ENCODE measurements at regions not wholly inside any gene's neighbourhood (a gene's known extent, or its start where the extent isn't known, plus 50 kb on each side); places are given as distances from the start of the nearest gene placed in this dataset.

DNA sequence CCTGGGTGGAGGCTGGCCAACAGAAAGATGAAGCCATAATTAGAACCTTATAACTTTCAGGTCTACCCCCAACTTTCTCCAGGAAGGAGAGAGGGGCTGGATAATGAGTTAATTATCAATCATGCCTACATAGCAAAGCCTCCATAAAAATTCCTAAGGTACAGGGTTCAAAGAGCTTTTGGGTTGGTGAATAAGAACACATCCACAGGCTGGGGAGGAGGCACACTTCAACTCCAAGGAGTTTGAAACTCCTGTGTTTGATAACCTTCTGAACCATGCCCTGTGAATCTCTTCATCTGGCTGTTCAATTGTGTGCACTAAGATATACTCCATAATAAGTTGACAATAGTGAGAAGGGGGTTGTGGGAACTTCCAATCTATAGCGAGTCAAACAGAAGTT, 552.3 kb downstream of the TDRD15 start:
- DNase-seq (ENCODE audit: low read depth in 2 of 2, low spot score in 1 of 2) = no peak

DNA sequence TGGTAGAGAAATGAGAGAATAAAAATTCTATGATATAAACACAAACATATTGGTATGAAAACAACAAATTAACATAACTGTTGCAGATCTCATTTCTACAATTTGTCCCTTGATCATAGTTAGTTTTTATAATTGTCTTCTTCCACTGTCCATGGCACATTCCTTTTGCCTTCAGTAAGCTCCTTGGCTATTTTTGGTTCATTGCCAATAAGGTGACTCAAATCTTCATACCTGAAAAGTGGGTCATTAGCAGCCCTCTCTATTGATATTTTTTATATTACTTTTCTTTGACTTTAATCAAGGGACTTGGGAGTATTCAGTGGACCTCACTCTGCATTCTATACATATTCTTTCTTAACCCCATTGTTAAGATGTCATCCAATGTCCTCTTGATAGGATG, 552.9 kb downstream of the TDRD15 start:
- DNase-seq (ENCODE audit: low read depth in 2 of 2, low spot score in 1 of 2) = no peak

DNA sequence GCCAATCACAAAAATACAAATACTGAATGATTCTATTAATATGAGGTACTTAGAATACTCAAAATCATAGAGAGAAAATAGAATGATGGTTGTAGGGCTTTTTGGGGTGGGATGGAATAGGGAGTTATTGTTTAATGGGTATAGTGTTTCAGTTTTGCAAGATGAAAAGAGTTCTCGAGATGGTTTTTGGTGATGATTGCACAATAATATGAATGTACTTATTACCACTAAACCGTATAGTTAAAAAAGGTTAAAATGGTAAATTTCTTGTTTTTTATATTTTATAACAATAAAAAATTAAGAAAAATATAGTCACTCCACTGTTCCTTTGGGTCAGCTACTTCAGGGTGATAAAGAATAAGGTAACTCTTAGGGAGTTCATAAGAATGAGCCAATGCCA, 560.1 kb downstream of the TDRD15 start:
- no peak for DNase-seq (ENCODE audit: low read depth in 2 of 2, low spot score in 1 of 2)

DNA sequence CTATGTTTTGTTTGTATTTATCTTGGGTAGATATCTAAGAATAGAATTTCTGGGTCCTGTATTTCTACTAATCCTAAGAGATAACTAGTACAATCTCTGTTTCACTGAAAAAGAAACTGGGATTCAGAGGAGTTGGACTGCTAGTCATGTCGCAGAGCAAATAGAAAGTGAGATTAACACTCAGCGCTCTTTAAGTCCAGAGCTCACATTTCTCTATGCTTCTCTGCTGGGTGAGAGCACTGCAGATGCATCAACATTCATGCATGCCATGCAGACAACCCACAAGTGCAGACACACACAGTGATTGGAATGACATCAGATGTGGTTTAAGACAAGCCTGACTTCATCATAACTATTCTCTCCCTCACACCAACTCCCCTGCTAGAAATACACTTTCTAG, 563.8 kb downstream of the TDRD15 start:
- no peak for DNase-seq (ENCODE audit: low read depth in 2 of 2, low spot score in 1 of 2)

DNA sequence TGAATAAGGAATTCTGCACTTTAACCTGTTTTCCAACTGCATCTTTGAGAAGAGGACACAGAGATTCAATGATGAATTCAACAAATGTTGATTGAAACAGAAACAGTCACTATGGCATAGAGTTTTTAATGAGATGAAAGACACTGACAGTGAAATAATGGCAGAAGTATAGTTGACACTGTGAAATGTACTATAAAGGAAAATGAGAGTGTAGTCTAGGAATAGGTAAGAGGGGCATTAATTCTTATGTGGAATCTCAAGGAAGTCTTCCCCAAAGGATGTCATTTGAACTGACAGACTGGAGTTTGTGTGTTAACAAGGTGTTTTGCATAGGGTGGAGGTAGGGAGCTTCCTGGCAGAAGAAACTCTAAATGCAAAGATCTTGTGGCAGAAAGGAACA, 566.2 kb downstream of the TDRD15 start:
- no peak for DNase-seq (ENCODE audit: low read depth in 2 of 2, low spot score in 1 of 2)

DNA sequence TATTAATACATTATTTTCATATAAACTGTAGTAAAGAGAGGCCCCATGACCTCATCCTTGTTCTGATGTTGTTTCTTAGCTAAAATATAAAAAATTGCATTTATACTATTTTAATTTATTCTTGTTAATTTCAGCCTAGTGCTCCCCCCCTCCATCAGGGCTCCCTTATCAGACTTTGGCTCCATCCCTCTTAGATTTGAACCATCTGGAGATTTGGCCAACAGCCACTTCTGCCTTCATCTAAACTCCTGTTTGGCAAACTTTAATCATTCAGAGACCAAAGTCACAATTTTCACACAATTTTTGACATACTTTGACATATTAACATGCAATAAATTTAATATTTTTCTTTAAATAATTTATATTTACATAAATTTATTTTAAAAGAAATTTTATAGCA, 569.3 kb downstream of the TDRD15 start:
- no peak for DNase-seq (ENCODE audit: low read depth in 2 of 2, low spot score in 1 of 2)

DNA sequence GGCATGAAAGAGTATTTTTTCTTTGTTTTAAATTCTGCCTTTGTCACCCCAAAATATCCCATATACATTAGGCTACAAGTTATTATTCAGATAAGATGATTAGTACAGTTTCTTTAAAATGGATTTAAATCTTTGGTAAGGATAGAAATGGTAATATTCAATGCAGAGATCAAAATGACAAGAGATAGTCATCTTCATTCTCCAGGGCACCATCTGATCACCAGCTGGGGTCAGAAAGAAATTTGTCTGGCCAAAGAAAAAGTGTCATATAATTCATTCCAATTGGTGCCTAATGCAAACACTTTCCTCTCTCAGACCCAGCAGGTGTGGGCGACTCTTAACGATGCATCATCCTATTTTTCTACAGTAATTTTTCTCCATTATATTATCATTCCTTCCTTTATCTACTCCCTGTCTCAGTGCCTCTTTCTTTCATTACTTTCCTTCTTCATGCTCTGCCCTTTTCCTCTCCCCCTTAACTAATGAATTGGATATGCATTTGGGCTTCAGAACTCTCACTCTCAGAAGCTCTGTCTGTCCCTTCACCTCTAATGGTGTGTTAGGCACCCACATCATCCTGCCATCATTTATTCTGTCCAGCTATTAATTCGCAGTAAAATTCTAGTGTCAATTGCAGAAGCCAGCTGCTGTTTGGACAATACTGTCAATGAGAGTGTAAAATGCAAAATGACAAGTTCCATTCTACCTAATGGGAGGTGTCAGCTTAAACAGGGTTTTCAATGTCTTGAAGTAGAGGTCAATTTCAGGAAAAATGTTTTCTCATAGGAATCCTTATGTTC, 570.5 kb downstream of the TDRD15 start:
- DNase-seq (ENCODE audit: low read depth in 2 of 2, low spot score in 1 of 2) = no peak

DNA sequence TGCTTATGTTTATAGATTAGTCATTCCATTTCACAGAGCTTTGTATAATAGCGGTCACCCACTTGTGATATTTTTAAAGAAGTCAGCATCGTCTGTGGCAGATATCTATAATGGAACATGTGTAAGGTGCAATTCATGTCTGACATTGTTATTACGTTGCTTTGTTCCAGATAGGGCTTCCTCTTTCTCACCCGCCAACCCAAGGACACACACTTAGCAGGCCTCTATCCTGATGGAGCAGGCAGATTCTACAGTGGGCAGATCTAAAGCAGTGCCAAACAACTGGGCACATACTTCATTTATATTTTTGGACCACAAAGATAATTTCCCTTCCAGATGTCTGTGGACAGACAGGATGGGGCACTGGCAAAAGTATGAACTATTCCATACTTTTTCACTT, 573.1 kb downstream of the TDRD15 start:
- no peak for DNase-seq (ENCODE audit: low read depth in 2 of 2, low spot score in 1 of 2)

DNA sequence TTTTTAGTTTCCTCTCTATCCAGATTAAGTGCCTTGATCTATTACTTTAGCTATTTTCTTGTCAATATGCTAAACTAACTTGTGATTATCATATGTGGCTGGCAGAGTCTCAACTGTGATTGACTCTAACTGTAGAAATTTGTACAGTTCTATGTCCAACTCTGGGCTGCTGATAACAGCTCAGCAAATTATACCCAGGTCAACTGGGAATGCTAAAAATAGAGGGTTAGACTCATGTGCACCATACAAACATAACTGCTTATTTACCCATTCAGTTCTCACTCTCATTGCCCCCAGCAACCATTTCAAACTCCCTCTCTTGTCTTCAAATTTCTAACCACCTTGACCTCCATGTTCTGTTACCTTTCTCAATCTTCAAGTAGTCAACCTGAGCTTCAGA, 576.9 kb downstream of the TDRD15 start:
- no peak for DNase-seq (ENCODE audit: low read depth in 2 of 2, low spot score in 1 of 2)

DNA sequence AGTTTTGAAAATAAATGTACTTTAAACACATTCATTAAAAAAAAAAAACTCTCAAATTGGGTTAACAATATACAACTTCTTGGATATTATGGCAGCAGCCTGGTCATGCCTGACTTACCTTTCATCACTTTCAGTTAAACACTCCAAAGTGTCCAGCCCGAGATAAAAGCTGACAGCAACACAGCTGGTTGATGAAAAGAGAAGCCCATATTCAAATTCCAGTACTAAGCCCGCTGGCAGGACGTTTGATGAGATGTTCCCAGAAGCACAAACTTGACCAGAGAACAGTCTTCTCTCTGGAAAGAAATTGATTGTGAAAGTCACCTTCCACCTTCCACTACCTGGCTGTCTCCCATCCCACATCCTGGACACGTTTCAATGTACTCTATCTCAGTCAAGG, 586.3 kb downstream of the TDRD15 start:
- no peak for DNase-seq (ENCODE audit: low read depth in 2 of 2, low spot score in 1 of 2)

DNA sequence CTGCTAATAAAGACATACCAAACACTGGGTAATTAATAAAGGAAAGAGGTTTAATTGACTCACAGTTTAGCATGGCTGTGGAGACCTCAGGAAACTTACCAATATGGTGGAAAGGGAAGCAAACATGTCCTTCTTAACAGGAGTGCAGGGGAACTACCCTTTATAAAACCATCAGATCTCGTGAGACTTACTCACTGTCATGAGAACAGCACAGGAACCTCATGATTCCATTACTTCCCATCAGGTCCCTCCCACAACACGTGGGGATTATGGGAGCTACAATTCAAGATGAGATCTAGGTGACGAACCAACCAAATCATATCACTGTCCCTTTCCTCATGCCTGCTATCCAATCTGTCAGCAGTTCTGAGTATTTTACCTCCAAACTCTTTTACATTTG, 586.7 kb downstream of the TDRD15 start:
- DNase-seq (ENCODE audit: low read depth in 2 of 2, low spot score in 1 of 2) = no peak

DNA sequence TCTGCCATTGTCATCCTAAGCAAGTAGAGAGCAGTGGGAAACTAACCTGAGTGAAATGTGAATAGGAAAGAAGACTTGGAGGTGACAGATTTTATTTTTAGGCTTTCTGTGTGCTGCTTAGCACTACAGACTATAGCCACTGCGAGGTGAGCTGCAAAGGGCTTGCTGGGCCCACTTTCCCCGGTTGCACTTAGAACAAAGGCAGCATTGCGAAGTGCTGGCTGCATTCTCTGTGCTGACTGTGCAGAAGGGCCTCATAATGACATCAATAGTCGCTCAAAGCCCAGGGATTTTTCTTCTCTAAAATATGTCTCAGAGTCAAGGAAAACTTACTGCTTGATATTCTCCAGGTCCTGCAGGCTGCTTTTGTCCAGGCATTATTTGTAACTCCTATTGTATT, 592.1 kb downstream of the TDRD15 start:
- no peak for DNase-seq (ENCODE audit: low read depth in 2 of 2, low spot score in 1 of 2)

DNA sequence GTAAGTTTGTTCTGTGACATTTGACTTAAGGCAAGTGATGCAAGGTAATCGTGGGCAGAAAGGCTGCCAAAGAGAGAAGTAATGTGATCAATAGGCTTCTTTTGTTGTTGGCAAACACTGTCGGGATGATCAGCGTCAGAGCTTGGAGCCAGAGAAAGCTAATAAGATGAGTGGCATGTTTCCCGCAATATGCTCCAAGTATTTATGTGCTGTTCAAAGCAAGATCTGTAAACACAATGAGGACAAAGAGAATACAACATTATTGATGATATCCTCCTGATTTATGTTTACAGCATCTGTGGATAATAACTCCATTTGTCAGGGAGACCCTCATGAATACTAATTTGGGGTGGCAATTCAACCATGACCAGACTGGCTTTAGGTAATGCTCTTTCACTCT, 603.3 kb downstream of the TDRD15 start:
- no peak for DNase-seq (ENCODE audit: low read depth in 2 of 2, low spot score in 1 of 2)

DNA sequence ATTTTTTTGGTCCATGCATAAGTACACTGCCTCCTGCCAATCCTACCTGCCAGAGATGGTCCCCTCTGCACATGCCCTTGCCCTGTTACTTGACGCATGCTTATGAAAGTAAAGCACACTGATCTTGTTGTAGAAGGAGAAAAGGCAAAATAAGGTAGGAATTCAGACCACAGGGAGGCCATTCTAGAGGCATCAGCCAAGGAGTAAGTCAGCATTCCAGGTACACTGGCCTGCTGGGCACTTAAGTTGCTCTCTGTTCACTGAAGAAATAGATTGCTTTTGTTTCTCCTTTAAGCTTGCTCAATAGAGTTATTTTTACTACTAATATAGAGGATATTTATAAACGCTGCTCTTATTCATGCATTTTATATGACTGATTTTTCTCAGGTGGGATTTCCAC, 604.4 kb downstream of the TDRD15 start:
- DNase-seq (ENCODE audit: low read depth in 2 of 2, low spot score in 1 of 2) = no peak

DNA sequence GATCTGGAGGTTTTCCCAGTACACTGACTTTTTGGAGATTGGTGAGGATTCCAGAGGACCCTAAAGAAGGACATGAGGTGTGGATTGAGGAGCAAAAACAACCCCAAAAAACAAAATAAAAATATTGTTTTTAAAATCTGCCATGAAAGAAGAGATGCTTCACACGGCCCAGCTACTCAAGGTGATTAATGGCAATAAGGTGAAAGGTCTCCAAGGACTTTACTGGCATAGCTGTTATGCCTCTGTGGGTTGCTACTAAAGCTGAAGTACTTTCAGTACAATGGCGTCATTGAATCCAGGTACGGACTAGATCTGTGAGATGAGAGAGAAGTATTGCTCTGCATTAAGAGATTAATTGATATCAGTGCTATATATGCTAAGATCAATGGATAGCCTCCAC, 606.4 kb downstream of the TDRD15 start:
- no peak for DNase-seq (ENCODE audit: low read depth in 2 of 2, low spot score in 1 of 2)

DNA sequence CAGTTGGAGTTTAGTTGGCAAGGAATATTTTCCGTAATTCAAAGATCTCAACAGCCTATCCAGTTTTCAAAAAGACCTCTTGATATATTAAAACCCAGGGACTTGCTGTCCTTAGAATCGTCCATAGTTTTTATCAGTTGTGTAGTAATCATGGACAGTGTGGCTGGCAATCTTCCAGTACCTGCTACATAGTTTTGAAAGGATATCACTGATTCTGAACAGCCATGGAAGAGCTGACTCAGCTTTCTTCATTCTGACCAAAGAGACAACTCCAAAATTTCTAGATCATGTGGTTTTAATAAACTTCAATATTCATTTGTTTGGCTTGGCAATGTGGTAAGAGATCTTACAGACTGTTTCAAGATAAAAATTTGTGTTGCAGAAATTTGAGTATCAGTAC, 616.7 kb downstream of the TDRD15 start:
- no peak for DNase-seq (ENCODE audit: low read depth in 2 of 2, low spot score in 1 of 2)

DNA sequence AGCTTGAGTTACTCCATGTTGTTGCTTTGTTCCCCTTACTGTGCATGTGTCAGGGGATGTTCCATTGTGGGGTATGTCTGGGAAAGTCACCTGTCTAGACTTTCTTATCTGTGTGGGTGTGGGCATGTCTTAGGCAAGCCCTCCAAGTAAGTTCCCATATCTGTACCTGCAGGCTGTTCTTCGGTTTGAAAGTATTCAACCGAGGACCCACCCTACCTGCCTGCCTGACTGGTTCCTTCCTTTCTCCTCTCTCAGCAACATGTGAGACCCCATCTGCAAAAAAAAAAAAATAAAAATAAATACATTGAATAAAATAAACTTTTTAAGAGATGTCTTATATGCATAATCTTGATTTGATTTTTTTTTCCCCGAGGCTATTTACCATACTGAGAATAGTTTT, 622.7 kb downstream of the TDRD15 start:
- DNase-seq (ENCODE audit: low read depth in 2 of 2, low spot score in 1 of 2) = no peak

DNA sequence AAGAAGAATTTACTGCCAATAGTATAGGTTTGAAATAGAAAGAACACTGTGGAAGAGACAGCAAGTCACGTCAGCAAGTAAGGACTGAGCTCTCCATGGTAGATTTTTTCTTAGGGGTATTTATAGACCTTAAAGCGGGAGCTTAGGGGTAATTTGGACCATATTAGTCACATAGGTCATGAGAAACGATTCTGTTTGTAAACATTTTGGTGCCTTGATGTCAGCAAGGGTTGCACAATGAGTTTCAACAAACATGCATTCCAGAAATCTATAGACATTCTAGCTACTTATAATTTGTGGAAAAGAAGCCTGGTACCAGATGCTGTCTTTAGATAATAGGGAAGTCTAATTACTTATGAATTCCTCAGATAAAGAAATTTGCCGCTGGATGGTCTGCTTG, 624.7 kb downstream of the TDRD15 start:
- DNase-seq (ENCODE audit: low read depth in 2 of 2, low spot score in 1 of 2) = no peak

DNA sequence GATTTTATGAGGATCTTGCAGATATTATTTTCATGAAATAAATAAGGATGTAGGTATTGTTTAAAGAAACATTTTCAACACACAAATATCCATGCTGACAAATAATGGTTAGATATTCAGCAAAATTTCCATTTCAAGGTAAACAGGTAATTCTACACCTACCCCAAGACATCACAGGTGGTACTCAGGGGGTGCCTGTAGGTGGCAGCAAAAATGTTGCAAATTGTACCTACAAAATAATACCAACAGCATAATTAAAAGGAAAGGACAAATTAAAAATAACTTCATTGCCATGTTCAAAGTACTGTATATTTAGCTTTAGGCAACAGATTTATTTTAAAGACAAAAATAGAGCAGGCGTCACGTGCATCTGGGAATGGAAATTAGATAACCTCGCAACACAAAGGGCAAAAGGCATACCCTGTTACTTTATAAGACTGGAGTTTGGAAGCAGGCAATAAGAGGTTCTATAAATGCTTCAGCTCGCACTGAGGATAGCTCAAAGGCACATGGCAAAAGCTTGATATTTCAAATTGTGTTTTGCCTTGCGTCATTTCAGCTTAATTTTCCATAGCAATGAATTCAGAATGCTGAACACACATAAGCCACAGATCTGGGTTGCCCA, 630.5 kb downstream of the TDRD15 start:
- no peak for DNase-seq (ENCODE audit: low read depth in 2 of 2, low spot score in 1 of 2)

DNA sequence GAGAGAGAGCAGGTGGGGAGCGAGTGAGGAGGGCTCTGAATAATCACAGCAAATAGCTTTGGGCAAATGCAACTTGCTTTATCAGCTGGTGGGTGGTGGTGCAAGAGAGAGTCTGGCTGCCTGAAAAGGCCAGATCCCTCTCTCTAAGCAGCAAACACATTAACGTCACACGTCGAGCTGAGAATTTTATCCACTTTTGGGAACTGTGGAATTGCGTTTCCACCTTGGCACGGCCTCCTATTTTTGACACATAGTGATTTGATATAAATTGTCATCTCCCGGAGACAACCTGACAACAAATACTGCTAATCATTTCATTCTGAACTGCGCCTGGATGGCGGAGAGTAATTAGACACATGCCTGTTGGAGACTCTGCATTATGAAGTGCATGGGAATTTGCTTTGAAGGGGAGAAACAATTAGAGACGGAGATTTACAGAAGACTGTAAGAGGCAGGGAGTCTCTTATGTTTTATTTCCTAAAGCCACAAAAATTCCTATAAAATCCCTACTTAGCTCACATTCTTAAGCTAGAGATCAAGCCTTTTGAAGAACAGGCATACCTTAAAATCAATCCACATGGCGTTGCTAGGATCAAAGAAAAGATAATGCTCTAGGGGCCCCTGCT, 634.1 kb downstream of the TDRD15 start:
- no peak for DNase-seq (ENCODE audit: low read depth in 2 of 2, low spot score in 1 of 2)

DNA sequence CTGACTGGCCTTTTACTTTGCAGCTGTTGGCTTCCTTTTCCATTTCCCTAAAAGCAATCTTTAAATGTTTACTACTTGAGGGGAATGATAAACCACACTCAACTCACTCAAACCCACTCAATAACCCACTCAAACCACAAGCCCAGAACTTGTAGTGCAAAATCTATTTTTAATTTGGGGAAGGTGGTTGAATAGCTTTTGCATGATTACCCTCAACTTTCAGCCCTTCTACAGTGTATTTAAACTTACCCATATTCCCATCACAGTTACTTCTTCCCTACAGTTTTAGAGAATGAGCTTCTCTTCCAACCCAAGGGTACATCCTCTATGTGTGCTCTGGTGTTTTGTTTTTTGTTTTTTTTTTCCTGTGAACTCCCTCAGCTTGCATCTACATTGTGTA, 636.1 kb downstream of the TDRD15 start:
- no peak for DNase-seq (ENCODE audit: low read depth in 2 of 2, low spot score in 1 of 2)

DNA sequence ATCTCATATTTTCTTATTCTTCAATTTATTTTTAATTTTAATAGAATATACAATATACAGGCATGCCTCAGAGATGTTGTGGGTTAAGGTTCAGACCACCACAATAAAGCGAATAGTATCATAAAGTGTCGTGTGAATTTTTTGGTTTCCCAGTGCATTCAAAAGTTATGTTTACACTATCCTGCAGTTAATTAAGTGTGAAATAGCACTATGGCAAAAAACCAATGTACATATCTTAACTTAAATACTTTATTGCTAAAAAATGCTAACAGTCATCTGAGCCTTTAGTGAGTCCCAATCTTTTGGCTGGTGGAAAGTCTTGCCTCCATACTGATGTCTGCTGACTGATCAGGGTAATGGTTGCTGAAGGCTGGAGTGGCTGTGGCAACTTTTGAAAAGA, 637.6 kb downstream of the TDRD15 start:
- DNase-seq (ENCODE audit: low read depth in 2 of 2, low spot score in 1 of 2) = no peak

DNA sequence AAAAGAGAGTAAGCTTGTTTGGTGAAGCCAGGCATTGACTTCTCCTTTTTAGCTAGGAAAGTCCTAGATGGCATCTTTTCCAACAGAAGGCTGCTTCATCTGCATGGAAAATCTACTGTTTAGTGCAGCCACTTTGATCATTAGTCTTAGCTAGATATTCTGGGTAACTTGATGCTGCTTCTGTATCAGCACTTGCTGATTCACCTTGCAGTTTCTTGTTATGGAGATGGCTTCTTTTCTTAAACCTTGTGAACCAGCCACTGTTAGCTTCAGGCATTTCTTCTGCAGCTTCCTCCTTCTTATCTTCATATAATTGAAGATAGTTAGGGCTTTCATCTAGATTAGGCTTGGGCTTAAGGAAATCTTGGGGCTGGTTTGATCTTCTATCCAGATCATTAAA, 639.7 kb downstream of the TDRD15 start:
- DNase-seq (ENCODE audit: low read depth in 2 of 2, low spot score in 1 of 2) = no peak
